Brain microvascular endothelial cell (primary cell): ENCODE measurements at regions not wholly inside any gene's neighbourhood (a gene's known extent, or its start where the extent isn't known, plus 50 kb on each side); places are given as distances from the start of the nearest gene placed in this dataset.

Experiments
- DNase-seq: peaks from one replicate; pipeline ENCODE4 v3.0.0-alpha.2; 2020
- H3K27ac ChIP-seq: fragments of 250-450 bp; sonication (Bioruptor Pico); 2 replicates; pipeline ENCODE4 v1.5.1; 2020; ENCODE audit warnings: mild to moderate bottlenecking, moderate library complexity
- H3K27me3 ChIP-seq: fragments of 250-450 bp; sonication (Bioruptor Pico); replicated peaks from 2 replicates; pipeline ENCODE4 v1.5.1; 2020; ENCODE audit warnings: mild to moderate bottlenecking
- H3K36me3 ChIP-seq: fragments of 250-450 bp; sonication (Bioruptor Pico); replicated peaks from 2 replicates; pipeline ENCODE4 v1.5.1; 2020; ENCODE audit warnings: mild to moderate bottlenecking
- H3K4me3 ChIP-seq: 2 replicates; pipeline ENCODE4 v1.5.1; 2011; ENCODE audit warnings: low read depth, mild to moderate bottlenecking, control low read depth, low read length, moderate library complexity
- CTCF ChIP-seq: IDR thresholded peaks from 2 replicates; pipeline ENCODE4 v1.5.1; 2011; ENCODE audit warnings: low read depth, mild to moderate bottlenecking, moderate library complexity, low read length, control low read depth, inconsistent platforms; ENCODE audit errors: missing control alignments
- in situ Hi-C: cut with HindIII; loops from 2 replicates; pipeline ENCODE4 v1.10.0; 2017; ENCODE audit warnings: low sequenced_read_pairs, low pct_ligation_motif_present

- TF ChIP-seq CTCF: no peak
- Histone ChIP-seq H3K27me3 (no peaks in the 10 kb centered on the region), H3K4me3 (no peak overlapping the region), H3K36me3 (no peaks in the 10 kb centered on the region), H3K27ac (no peak overlapping the region)
- in situ Hi-C loops: no loop called here
- no peak for DNase-seq
Measured at GRCh38 chr2:76556018-76556417, 845.3 kb upstream of the GCFC2 start.

- DNase-seq: no peak
- Histone ChIP-seq H3K36me3 (no peaks in the 10 kb centered on the region), H3K27me3 (no peaks in the 10 kb centered on the region), H3K27ac (no peak overlapping the region), H3K4me3 (no peak overlapping the region)
- no peak for TF ChIP-seq CTCF
- in situ Hi-C loops: no loop called here
Measured at GRCh38 chr2:76546207-76546606, 835.5 kb upstream of the GCFC2 start.

- DNase-seq: no peak
- no peak for TF ChIP-seq CTCF
- no peaks in the 10 kb centered on the region for H3K36me3 ChIP-seq
- H3K27ac ChIP-seq: no peak overlapping the region
- in situ Hi-C loops: no loop called here
- no peaks in the 10 kb centered on the region for H3K27me3 ChIP-seq
- H3K4me3 ChIP-seq: no peak overlapping the region
Measured at GRCh38 chr2:76544901-76545300, 834.2 kb upstream of the GCFC2 start.

GRCh38 chr2:76517574-76517909 is 806.8 kb upstream of the GCFC2 start:
- no peak for TF ChIP-seq CTCF
- DNase-seq: no peak
- no peak overlapping the region for H3K4me3 ChIP-seq
- no peaks in the 10 kb centered on the region for H3K36me3 ChIP-seq
- no peaks in the 10 kb centered on the region for H3K27me3 ChIP-seq
- H3K27ac ChIP-seq: no peak overlapping the region
- in situ Hi-C loops: no loop called here

GRCh38 chr2:76516861-76517573 is 806.3 kb upstream of the GCFC2 start:
- H3K36me3 ChIP-seq: no peaks in the 10 kb centered on the region
- no peak overlapping the region for H3K27ac ChIP-seq
- H3K4me3 ChIP-seq: no peak overlapping the region
- no peak for TF ChIP-seq CTCF
- DNase-seq: no peak
- in situ Hi-C loops: no loop called here
- no peaks in the 10 kb centered on the region for H3K27me3 ChIP-seq

- DNase-seq: no peak
- no peak overlapping the region for H3K4me3 ChIP-seq
- in situ Hi-C loops: no loop called here
- H3K27me3 ChIP-seq: no peaks in the 10 kb centered on the region
- no peaks in the 10 kb centered on the region for H3K36me3 ChIP-seq
- H3K27ac ChIP-seq: no peak overlapping the region
- no peak for TF ChIP-seq CTCF
Measured at GRCh38 chr2:76512201-76512820, 801.6 kb upstream of the GCFC2 start.
